GM18526 (cell line): ENCODE measurements at regions not wholly inside any gene's neighbourhood (a gene's known extent, or its start where the extent isn't known, plus 50 kb on each side); places are given as distances from the start of the nearest gene placed in this dataset.

Experiments used
- POLR2A ChIP-seq: IDR thresholded peaks from 3 replicates; pipeline ENCODE4 v1.6.1; 2011; ENCODE audit not compliant: insufficient read length; ENCODE audit errors: extremely low read depth

- TF ChIP-seq POLR2A = no peak
Measured at GRCh38 chr11:116182356-116182966, 590.3 kb downstream of the BUD13 start.

- no peak for TF ChIP-seq POLR2A
Measured at GRCh38 chr11:116180806-116181600, 591.8 kb downstream of the BUD13 start.

GRCh38 chr11:116179401-116179800 lies 593.4 kb downstream of the BUD13 start:
- no peak for TF ChIP-seq POLR2A

- no peak for TF ChIP-seq POLR2A
Measured at GRCh38 chr11:116177521-116178210, 595.1 kb downstream of the BUD13 start.

- TF ChIP-seq POLR2A = no peak
Measured at GRCh38 chr11:116176484-116177005, 596.2 kb downstream of the BUD13 start.

- no peak for TF ChIP-seq POLR2A
Measured at GRCh38 chr11:116175707-116176106, 597.1 kb downstream of the BUD13 start.

GRCh38 chr11:116173941-116174911 lies 598.6 kb downstream of the BUD13 start:
- no peak for TF ChIP-seq POLR2A

- no peak for TF ChIP-seq POLR2A
Measured at GRCh38 chr11:116173506-116173905, 599.3 kb downstream of the BUD13 start.

- no peak for TF ChIP-seq POLR2A
Measured at GRCh38 chr11:116172851-116173250, 599.9 kb downstream of the BUD13 start.

- TF ChIP-seq POLR2A = no peak
Measured at GRCh38 chr11:116172156-116172555, 600.6 kb downstream of the BUD13 start.

GRCh38 chr11:116171271-116172140 lies 601.3 kb downstream of the BUD13 start:
- TF ChIP-seq POLR2A = no peak

- TF ChIP-seq POLR2A = no peak
Measured at GRCh38 chr11:116170526-116171120, 602.2 kb downstream of the BUD13 start.

GRCh38 chr11:116169776-116170175 lies 603.0 kb downstream of the BUD13 start:
- TF ChIP-seq POLR2A = no peak
